ENCODE measurements at regions not wholly inside any gene's neighbourhood (a gene's known extent, or its start where the extent isn't known, plus 50 kb on each side); places are given as distances from the start of the nearest gene placed in this dataset.
"Not testable (repeated sequence)": the region's sequence is repeated elsewhere in the genome, so short reads cannot be mapped to it uniquely, and the experiment has no call there.

DNA sequence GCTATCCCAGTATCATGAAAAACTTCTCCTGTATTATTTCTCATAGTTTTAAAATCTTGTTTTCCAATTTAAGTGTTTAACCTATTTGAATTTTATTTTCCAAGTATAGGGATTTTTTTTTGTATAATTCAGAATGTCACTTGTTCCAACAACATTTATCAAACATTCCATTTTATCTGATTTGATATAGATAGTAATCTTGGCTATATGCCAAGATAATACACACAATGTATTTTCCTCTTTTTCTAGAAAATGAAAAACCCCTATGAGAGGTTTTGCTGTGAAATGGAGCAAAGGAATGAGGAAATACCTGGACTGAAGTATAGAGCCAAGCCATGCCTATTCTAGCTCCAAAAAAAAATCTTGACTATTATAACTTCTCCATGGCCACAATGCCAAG is 628.9 kb downstream of the HTR1B start:
- no peak overlapping the region for H3K27ac Mint-ChIP-seq
- ATAC-seq = no peak
- no peaks in the 10 kb centered on the region for H3K36me3 Mint-ChIP-seq
- peaks cover 0 to 4% of the 10 kb centered on the region in 2 donors for H3K9me3 Mint-ChIP-seq
- no peak for DNase-seq (ENCODE audit: low spot score in 2 of 2)

DNA sequence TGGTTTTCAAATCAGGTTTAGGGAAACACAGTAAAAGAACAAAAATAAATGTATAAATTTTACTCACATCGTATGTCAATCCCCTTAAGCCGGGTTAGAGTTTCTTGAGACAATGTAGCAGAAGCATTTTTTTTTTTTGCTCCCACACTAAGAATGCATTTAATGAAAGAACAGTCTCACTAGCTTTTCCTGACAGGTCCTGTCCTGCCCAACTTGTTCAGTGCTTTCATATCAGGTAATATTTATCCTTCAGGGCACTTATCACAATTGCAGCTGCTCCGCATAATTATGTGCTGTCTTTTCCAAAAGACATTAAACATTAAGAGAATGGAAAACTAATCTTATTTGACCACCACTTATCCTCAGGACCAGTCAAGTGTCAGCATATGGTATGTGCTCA is 632.0 kb downstream of the HTR1B start:
- Mint-ChIP-seq H3K9me3 (peaks cover 5 to 6% of the 10 kb centered on the region in 2 donors), H3K36me3 (no peaks in the 10 kb centered on the region), H3K27ac (no peak overlapping the region)
- no peak for ATAC-seq
- DNase-seq (ENCODE audit: low spot score in 2 of 2) = no peak

DNA sequence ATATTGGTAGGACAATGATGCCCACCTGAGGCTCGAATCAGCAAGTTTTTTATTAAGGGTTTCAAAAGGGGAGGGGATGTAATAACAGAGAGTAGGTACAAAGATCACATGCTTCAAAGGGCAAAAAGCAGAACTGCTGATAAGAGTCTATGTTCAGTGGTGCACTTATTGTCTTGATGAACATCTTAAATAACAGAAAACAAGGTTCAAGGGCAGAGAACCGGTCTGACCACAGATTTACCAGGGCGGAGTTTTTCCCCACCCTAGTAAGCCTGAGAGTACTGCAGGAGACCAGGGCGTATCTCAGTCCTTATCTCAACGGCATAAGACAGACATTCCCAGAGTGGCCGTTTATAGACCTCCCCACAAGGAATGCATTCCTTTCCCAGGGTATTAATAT is 639.7 kb downstream of the HTR1B start:
- H3K36me3 Mint-ChIP-seq; DNase-seq (ENCODE audit: low spot score in 2 of 2); H3K27ac Mint-ChIP-seq; ATAC-seq: not testable (repeated sequence)
- H3K9me3 Mint-ChIP-seq = peaks cover 33 to 49% of the 10 kb centered on the region in 2 donors

DNA sequence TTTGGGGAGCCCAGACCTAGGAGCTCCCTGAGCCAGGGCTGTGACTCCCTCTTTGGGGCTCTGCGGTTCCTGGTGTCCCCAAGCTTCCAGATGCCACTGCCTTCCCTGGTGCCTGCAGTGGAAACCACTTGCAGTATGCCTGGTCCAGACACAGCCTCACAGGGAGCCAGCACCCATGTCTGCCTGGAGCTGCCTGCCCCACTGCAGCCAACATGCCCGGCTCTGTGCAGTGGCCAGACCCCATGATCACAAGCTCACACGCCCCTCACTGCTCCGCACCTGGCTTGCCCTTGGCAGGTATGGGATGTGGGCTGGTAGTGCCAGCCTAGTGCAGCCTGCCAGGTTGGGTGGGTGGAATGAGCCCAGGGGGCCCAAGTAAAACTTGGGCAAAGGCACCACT is 644.8 kb downstream of the HTR1B start:
- ATAC-seq (no peak), DNase-seq (ENCODE audit: low spot score in 2 of 2) (no peak)
- peaks cover 0 to 4% of the 10 kb centered on the region in 2 donors for H3K36me3 Mint-ChIP-seq
- H3K27ac Mint-ChIP-seq = no peak overlapping the region
- peaks cover 29 to 30% of the 10 kb centered on the region in 2 donors for H3K9me3 Mint-ChIP-seq

DNA sequence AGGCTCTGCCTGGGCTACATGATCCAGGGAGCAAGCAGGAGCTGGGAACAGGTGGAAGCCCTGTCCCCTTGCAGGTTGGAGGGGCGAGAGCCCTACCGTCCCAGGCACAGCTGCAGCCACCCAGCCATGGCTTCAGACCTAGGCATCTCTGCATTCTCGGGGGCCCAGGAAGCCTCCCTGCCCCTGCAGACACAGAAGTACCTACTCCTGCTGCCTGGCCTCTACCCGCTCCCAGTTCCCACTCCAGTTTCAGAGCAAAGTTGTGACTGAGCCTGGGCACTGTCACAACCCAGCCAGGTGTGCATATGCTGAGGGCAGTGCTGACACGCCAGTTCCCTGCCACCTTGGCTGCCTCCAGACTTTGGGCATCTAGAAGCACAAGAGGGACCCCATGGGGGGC is 645.9 kb downstream of the HTR1B start:
- Mint-ChIP-seq H3K9me3 (peaks cover 20 to 25% of the 10 kb centered on the region in 2 donors), H3K27ac (no peak overlapping the region), H3K36me3 (no peaks in the 10 kb centered on the region)
- no peak for DNase-seq (ENCODE audit: low spot score in 2 of 2)
- no peak for ATAC-seq

DNA sequence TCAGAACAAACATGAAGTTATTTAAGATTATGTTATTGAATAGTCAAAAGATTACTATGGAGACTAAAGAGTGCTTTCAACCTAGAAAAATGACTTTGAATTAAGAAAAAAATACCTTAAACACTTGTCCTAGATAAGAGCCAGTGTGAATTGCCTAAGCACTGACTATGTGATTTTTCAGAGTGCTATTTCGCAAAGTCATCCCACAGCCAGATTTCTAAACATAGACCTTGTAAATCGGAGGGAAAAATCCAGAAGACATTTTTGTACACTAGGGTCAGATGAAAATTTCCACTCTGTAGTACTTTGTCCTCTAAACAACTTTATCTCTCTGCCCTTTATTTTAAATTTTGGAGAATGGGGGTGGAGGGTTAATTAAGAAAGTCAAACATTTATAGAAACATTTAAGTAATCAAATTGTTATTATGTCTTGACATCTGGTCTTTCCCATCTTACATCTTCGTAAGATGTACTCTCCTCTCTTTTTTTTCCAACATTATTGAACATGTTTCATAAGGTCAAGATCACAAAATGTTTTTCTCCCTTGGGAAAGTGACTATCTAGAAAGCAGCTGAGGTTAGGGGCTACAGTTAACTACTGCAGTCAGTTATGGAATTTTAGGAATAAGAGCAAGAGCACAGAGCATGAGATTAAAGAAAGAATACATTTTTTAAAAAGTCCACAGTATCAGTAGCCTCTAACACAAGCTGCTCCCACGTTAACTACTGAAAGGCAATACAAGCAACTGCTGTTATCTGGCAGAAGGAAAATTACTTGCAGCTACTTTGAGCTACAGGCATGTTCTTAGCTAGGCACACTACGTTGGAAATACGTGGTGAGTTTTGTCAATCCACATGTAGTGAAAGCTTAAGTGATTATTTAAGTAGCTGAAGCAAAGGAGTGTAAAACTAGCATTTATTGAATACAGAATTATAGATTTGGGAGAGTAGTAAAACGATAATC is 648.5 kb downstream of the HTR1B start:
- no peak for ATAC-seq
- no peak for DNase-seq (ENCODE audit: low spot score in 2 of 2)
- Mint-ChIP-seq H3K36me3 (no peaks in the 10 kb centered on the region), H3K27ac (no peak overlapping the region), H3K9me3 (peaks cover 9 to 10% of the 10 kb centered on the region in 2 donors)

DNA sequence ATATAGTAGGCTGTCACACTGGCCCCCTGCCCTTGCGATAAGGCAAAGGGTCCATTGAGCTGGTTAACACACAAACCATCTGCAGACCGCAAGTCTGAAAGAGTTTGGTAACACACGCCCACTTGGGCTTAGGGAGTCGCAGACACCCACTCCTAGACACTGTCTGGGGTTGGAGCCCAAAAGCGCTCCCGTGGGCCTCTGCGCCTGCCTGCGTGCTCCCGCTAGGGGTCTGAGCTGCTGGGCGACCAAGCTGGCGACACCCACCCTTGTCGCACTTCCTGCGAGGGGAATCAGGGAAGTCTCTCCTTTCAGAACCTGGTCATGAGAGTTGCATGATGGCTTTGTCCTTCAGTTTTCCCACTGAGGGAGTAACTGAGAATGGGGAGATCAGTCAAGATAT is 653.0 kb downstream of the HTR1B start:
- H3K27ac Mint-ChIP-seq = no peak overlapping the region

DNA sequence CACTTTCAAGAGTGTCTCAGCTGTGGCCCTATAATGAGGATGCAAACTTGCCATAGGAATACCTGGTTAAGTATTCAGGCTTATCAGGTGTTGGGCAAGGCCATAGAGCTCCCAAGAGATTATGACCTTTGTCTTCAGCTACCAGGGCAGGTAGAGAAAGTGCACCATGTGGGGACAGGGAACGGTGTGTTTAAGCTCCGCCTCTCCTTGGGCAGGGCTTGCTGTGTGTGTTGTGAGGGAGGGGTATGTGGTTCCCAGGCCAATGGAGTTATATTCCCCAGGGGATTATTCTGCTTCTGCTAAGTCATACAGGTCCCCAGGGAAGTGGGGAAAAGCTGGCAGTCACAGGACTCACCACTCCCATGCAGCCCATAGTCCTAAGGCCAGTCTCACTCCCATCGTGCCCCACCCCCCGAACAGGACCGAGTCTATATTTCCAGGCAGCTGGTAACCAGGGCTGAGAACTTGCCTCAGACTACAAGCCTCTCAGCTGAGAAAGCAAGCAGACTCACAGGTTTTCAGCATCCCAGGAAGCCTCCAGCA is 660.2 kb downstream of the HTR1B start:
- no peak overlapping the region for H3K27ac Mint-ChIP-seq

More for the DNA sequence above, 653.0 kb downstream of the HTR1B start:
- no peak for ATAC-seq
- DNase-seq (ENCODE audit: low spot score in 2 of 2) = no peak
- peaks cover 4 to 5% of the 10 kb centered on the region in 2 donors for H3K9me3 Mint-ChIP-seq
- H3K36me3 Mint-ChIP-seq = no peaks in the 10 kb centered on the region

DNA sequence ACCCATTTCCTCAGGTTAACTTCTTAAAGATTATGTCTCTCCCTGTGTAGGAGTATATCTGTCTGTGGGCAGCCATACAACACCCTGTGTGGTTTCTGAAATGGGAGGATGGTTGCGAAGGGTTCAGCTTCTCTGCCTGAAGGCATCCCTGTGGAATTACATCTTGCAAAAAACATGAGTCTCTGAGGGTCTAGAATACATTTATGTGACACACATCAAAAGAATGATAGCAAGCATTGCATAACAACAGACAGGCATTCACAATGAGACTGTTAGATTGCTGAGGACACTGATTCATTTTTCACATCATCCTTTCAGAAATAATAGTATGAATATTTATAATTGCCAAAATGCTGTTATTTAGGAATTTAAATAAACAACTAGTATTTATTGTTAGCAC is 670.9 kb downstream of the HTR1B start:
- peaks cover 0 to 5% of the 10 kb centered on the region in 2 donors for H3K36me3 Mint-ChIP-seq
- H3K27ac Mint-ChIP-seq = no peak overlapping the region
- peaks cover 6 to 15% of the 10 kb centered on the region in 2 donors for H3K9me3 Mint-ChIP-seq
- no peak for DNase-seq (ENCODE audit: low spot score in 2 of 2)
- ATAC-seq = no peak

More for the DNA sequence above, 660.2 kb downstream of the HTR1B start:
- Mint-ChIP-seq H3K9me3 (peaks cover 16 to 26% of the 10 kb centered on the region in 2 donors), H3K36me3 (no peaks in the 10 kb centered on the region)
- ATAC-seq = no peak
- no peak for DNase-seq (ENCODE audit: low spot score in 2 of 2)

DNA sequence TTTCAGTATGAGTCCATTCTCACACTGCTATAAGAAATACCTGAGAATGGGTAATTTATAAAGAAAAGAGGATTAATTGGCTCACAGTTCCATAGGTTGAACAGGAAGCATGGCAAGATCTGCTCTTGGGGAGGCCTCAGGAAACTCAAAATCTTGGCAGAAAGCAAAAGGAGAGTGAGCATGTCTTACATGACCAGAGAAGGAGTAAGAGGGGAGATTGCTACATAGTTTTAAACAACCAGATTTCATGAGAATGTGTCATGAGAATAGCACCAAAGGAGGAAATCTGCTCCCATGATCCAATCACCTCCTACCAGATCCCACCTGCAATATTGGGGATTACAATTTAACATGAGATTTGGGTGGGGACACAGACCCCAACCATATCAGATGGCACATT is 672.4 kb downstream of the HTR1B start:
- peaks cover 0 to 5% of the 10 kb centered on the region in 2 donors for H3K36me3 Mint-ChIP-seq
- peaks cover 6 to 10% of the 10 kb centered on the region in 2 donors for H3K9me3 Mint-ChIP-seq
- no peak for DNase-seq (ENCODE audit: low spot score in 2 of 2)
- H3K27ac Mint-ChIP-seq = no peak overlapping the region
- no peak for ATAC-seq

DNA sequence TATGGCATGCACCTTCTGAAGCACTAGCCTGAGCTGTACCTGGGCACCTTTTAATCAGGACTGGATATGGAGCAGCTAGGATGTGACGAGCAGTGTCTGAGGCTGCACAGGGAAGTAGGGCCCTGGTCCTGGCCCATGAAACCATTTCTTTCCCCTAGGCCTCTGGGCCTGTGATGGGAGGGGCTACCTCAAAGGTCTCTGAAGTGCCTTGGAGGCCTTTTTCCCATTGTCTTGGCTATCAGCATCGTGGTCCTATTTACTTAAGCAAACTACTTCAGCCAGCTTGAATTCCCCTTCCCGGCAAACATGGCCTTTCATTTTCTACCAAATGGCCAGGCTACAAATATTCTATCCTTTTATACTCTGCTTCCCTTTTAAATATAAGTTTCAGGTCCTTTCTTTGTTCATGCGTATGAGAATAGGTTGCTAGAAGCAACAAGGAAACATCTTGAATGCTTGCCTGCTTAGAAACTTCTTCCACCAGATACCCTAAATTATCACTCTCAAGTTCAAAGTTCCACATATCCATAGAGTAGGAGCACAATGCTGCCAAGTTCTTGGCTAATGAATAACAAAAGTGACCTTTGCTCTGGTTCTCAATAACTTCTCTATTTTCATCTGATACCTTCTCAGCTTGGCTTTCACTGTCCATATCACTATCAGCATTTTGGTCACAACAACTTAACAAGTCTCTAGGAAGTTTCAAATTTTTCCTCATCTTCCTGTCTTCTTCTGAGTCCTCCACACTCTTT is 673.1 kb downstream of the HTR1B start:
- no peak for ATAC-seq
- no peak overlapping the region for H3K27ac Mint-ChIP-seq
- peaks cover 0 to 5% of the 10 kb centered on the region in 2 donors for H3K36me3 Mint-ChIP-seq

DNA sequence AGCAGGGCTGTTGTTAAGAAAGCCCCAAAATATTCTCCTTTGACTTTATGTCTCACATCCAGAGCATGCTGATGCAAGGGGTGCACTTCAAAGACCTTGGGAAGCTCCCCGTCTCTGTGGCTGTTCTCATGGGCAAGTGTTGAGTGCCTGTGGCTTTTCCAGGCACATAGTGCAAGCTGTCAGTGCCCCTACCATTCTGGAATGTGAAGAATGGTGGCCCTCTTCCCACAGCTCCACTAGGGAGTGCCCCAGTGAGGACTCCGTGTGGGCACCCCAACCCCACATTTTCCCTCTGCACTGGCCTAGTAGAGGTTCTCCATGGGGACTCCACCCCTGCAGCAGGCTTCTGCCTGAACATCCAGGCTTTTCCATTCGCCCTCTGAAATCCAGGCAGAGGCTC is 673.7 kb downstream of the HTR1B start:
- Mint-ChIP-seq H3K27ac (no peak overlapping the region), H3K36me3 (peaks cover 0 to 5% of the 10 kb centered on the region in 2 donors), H3K9me3 (peaks cover 11 to 16% of the 10 kb centered on the region in 2 donors)
- no peak for ATAC-seq
- DNase-seq (ENCODE audit: low spot score in 2 of 2) = no peak

More for the DNA sequence above, 673.1 kb downstream of the HTR1B start:
- peaks cover 8 to 12% of the 10 kb centered on the region in 2 donors for H3K9me3 Mint-ChIP-seq
- no peak for DNase-seq (ENCODE audit: low spot score in 2 of 2)

DNA sequence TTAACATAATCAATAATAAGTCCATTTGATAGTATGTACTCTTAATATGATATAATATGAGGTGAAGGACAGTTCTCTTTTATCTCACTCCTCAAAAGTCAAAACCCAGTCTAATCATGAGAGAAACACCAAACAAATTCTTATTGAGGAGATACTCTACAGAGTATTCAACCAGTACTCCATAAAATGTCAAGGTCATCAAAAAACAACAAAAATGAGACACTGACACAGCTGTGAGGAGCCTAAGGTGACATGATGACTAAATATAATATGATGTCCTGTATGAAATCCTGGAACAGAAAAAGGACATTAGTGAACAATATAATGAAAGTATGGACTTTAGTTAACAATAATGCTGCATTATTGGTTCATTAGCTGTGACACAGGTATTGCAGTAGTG is 675.1 kb downstream of the HTR1B start:
- peaks cover 0 to 5% of the 10 kb centered on the region in 2 donors for H3K36me3 Mint-ChIP-seq

DNA sequence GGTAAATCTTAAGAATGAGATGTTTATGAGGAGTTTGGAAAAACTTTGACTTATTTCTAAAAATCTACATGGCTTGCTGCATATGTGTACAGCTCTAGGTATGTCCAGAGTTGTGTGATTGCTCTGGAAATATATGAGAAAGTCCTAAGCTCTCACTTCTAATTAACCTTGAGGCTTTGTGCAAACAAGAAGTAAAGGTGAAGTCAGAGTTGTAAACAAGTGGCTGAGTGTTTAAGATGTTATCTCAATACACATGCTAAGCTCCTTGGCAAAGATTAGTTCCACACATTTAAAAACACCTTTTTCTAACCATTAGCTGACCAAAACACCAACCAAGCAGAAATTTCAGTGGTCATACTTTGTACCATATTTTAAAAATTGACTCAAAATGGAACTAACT is 684.2 kb downstream of the HTR1B start:
- no peak overlapping the region for H3K27ac Mint-ChIP-seq
- peaks cover 0 to 10% of the 10 kb centered on the region in 2 donors for H3K9me3 Mint-ChIP-seq
- H3K36me3 Mint-ChIP-seq = no peaks in the 10 kb centered on the region
- DNase-seq (ENCODE audit: low spot score in 2 of 2) = no peak
- ATAC-seq = no peak

More for the DNA sequence above, 675.1 kb downstream of the HTR1B start:
- no peak overlapping the region for H3K27ac Mint-ChIP-seq
- DNase-seq (ENCODE audit: low spot score in 2 of 2) = no peak
- peaks cover 11 to 26% of the 10 kb centered on the region in 2 donors for H3K9me3 Mint-ChIP-seq
- no peak for ATAC-seq

DNA sequence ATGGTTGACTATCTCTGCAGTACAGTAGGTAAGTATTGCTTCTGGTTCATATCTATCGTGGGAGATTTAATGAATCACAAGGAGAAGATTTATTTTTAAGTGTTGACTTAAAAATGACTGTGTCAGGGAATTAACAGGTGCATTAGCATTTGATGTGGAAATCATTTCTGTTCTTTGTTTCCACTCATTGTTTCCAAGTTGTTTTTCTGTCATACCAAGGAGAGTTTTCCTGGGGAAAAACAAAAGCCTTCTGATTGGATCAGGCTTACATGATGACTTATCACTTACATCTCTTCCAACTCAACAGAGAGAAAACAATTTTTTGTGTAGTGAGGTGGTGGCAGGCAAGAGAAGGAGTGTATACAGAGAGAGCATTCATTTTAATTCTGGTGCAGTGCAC is 686.4 kb downstream of the HTR1B start:
- no peak overlapping the region for H3K27ac Mint-ChIP-seq
- H3K9me3 Mint-ChIP-seq = peaks cover 0 to 4% of the 10 kb centered on the region in 2 donors
- DNase-seq (ENCODE audit: low spot score in 2 of 2) = no peak
- H3K36me3 Mint-ChIP-seq = no peaks in the 10 kb centered on the region
- ATAC-seq = no peak

DNA sequence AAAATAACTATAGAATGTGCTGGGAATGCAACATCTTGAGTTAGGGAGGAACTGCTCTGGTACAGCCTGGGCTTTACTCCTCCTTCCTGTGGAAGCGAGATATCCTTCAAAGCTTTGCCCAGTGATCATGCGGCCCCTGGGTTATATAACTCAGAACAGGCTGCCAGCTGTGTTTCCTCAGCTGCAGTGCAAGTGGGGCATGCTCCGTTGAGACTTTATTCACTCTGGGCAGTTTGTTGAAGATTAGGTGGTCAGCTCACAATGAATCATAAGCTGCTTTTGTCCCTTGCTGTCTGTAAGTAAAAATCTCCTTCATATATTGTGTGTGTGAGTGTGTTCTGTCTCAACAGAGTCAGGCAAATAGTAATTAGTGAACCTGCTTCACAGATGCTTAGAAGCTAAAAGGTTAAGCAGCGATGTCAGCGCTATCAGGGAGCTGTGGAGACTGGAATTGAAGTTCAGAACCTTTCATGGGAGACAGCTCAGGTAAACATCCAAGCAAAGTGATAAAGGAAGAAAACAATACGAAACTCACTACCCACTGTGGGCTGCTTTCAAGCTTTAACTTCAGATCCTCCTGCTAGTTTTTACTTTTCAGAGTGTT is 688.4 kb downstream of the HTR1B start:
- no peaks in the 10 kb centered on the region for H3K9me3 Mint-ChIP-seq
- H3K36me3 Mint-ChIP-seq = no peaks in the 10 kb centered on the region
- DNase-seq (ENCODE audit: low spot score in 2 of 2) = no peak
- no peak for ATAC-seq
- H3K27ac Mint-ChIP-seq = no peak overlapping the region

DNA sequence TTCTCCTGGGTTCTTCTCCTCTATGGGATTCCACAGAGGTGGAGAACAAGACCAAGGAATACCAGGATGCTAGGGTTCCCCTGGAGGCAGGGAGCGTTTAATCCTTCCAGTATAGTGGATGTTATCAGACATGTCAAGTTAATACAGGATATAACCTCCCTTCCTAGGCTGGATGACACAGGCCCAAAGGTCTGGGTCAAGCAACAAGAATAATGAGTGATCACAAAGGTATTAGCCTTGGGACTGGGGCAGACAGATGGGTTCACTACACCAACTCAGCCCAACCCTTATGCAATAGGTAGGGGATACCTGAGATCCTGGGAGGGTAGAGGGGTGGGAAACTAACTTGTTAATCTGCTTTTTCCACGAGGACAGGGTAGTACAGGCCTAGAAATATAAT is 690.3 kb downstream of the HTR1B start:
- Mint-ChIP-seq H3K36me3 (no peaks in the 10 kb centered on the region), H3K27ac (no peak overlapping the region), H3K9me3 (no peaks in the 10 kb centered on the region)
- DNase-seq (ENCODE audit: low spot score in 2 of 2) (no peak), ATAC-seq (no peak)
